ENCODE measurements at regions not wholly inside any gene's neighbourhood (a gene's known extent, or its start where the extent isn't known, plus 50 kb on each side); places are given as distances from the start of the nearest gene placed in this dataset.

- TF ChIP-seq CTCF (IDR thresholded peaks at IDR 0.05) = no peak
- no peak for TF ChIP-seq POLR2AphosphoS5 (IDR thresholded peaks at IDR 0.05)
- TF ChIP-seq POLR2A (IDR thresholded peaks at IDR 0.05) = no peak
- TF ChIP-seq EP300 (IDR thresholded peaks at IDR 0.05) = no peak
Measured at GRCh38 chr4:125522992-125523391, 208.2 kb downstream of the FAT4 start.
